NCI-H128 (cell line): ENCODE measurements at regions not wholly inside any gene's neighbourhood (a gene's known extent, or its start where the extent isn't known, plus 50 kb on each side); places are given as distances from the start of the nearest gene placed in this dataset.
"Not testable (repeated sequence)": the region's sequence is repeated elsewhere in the genome, so short reads cannot be mapped to it uniquely, and the experiment has no call there.

Source experiments
- DNase-seq: peaks from one replicate; lab custom pipeline; 2025; ENCODE audit not compliant: unreplicated experiment; lab: John Stamatoyannopoulos, UW

DNA sequence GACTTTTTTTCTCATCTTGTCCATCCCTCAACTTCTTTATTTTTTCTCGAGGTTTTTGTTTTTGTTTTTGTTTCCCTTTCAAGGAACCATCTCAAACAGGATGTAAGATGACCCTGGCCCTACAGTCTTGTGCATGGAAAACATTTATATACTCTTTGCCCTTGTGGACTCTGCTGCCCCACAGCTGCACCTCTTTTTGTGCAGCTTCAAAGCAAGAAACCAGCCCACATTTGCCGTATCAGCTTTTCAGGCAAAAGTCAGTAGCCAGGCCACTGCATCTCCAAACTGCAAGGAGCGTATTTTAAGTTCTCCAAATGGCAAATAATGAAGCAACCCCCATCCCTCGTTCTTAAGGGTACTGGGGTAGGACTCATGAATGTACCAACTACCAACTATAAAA, 756.5 kb downstream of the C4orf33 start:
- DNase-seq, result no peak

GRCh38 chr4:129853685-129854467, 757.9 kb downstream of the C4orf33 start:
- DNase-seq, result not testable (repeated sequence)

- DNase-seq, result no peak
Observed at GRCh38 chr4:129862461-129862860, 766.5 kb downstream of the C4orf33 start.

GRCh38 chr4:129863206-129863605, 767.3 kb downstream of the C4orf33 start:
- no peak for DNase-seq

DNA sequence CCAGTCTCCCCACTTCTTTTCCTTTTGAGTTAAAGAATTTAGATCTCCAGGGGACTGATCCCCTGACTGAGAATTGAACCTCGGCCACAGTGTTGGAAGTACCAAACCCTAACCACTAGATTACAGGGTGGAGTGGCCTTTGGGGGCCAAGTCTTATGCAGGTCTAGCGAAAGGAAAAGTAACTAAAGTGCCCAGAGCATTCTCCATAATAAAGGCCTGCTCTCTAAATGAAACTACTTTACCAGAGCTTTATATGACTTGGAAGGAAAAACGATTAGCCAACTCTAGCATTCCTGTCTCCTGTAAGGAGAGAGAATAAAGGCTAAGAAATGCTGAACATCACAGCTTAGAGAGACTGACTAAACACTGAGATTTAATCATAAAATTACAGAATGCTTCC, 788.0 kb downstream of the C4orf33 start:
- no peak for DNase-seq

DNA sequence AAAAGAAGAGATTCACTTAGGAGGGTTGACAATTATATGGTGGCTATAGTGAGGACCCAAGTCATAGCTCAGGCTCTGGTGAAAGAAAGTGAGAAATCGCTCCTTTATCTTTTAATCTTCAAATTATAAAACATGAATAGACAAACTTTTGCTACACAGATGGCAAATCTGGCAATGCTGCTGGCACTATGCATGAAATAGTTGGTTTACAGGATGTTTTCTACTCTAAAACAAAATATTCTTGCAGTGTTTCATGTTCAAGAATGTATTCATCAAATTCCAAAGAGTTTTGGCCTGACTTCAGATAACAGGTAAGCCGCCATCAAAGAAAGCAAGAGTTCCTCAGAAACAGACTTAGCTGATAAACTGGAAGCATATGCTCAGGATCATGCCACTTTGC, 801.2 kb downstream of the C4orf33 start:
- DNase-seq, result no peak

DNA sequence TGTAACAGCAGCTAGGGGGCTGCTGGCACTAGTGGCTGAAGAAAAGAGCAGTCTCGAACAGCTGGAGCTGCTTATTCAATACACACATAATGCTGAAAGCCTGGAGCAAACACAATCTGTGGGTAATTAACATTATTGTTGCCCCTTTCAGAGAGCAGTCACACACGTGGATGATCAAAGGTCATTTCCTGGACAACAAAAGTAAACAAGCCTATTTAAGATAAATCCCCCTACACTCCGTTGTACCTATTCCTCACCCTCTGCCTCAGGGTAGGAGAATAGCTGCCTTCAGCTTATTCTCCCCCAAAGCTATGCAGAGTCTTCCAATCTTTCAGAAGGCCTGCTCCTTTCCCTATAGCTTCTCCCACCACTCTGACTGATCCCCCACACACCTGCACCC, 803.9 kb downstream of the C4orf33 start:
- no peak for DNase-seq

DNA sequence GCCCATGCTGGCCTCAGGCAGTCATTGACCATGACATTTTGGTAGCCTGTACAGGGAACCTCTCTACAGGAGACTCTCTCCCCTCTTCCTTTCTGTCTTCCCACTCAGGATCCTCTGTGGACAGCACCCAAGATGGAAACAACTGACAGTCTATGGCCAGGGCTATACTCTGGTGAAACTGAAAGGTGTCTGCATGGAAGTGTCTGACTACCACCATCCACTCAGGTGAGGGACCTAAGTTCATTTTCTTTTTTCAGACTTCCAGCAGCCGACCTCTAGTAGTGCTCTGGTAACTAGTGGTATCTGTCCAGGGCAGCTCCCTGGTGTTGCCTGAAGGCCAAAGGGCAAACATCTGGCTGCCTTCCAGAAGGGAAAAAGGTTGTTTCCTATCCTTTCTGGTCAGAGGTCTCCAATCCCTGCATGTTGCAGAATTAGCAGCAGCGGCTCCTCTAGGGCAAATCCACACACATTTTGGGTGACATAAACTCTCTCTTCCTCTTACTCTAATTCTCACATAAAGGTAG, 804.5 kb downstream of the C4orf33 start:
- DNase-seq, result no peak

- DNase-seq, result no peak
Observed at GRCh38 chr4:129901205-129901604, 805.3 kb downstream of the C4orf33 start.

DNA sequence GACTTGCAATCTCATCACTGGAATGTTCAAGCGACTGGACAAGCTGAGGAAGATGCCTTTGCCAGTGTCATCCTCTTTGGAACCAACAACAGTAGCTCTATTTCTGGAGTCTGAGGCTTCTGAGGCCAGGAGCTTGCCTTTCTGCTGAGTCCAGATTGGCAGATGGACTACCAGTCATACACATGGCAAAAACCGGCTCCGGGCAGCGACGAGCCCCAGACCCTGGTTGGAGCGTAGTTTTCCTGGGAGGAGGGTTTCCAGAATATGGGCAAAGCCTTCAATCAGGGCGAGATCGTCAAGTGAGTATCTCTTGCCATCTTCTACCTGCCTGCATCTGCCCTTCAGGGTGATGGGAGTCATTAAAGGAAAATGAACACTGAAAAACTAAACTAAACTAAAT, 807.9 kb downstream of the C4orf33 start:
- DNase-seq, result no peak

- no peak for DNase-seq
Observed at GRCh38 chr4:129905256-129905655, 809.3 kb downstream of the C4orf33 start.

DNA sequence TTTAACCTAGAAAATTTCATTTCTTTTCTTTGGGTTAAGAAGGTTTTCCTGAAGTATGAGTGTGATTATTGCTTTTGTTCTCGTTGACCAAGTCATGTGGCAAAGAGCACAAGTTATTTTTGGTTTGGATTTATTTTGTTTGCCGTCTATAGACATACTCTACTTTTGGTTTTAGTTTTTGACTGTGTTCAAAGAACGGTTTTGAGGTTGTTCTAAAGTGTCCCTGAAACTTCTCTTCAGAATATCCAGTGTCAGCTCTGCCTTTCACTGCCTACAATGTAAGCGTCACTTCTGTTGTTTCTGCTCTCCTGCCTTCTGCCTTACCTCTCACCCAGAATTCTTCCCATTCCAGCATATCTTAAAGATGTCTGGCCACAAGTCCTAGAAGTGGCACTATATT, 812.2 kb downstream of the C4orf33 start:
- no peak for DNase-seq

DNA sequence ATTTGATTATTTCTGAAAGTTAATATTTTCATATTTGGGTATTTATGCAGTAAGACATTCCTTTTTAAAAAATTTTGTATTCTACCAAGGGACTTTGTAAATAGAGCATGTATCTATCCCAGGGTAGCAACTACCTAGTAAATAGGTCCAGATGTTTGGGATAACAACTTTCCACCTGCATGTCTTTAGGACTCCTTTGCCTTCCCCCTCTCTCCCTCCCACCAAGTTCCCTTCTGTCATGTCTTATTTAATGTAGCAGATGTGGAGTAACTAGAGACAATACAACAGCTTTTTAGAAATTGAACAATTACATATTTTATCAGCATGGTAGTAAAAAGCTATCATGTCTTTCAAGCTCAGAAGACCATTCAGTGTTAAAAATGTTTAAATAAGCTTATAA, 821.0 kb downstream of the C4orf33 start:
- DNase-seq, result no peak

DNA sequence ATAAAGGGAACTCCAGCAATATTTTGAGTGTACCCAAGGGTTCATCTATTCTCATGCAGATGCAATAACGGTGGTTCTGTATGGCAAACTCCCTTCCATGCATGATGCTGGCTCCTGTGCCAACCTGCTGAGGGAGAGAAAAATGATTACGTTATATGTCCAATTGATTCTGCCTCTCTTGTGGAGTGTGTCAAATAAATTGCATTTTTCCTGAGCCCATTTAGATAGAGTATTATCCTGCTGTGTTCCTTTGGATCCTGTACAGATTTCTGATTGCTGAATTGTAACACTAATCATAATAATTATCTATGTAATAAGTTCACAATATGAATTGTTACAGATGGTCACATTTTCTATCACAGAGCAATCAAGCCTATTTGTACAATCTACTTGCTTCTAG, 821.7 kb downstream of the C4orf33 start:
- DNase-seq, result no peak

GRCh38 chr4:129926936-129927335, 831.0 kb downstream of the C4orf33 start:
- no peak for DNase-seq

GRCh38 chr4:129929052-129929451, 833.1 kb downstream of the C4orf33 start:
- no peak for DNase-seq

DNA sequence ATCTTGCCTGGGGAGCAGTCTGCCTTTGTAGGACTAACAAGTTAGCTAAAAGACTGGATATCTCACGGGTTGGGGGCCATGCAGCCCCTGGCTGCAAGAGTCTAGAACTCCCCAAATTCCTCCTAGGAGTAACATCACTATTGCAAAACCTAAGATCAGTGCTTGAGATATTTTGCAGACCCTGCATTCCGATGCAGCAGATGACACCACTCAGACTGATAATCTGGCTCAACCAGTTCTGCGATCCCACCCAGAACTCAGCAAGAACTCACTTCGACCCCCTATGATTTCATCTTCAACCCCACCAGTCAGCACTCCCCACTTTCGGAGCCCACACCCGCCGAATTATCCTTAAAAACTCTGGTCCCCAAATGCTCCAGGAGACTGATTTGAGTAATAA, 834.0 kb downstream of the C4orf33 start:
- no peak for DNase-seq

DNA sequence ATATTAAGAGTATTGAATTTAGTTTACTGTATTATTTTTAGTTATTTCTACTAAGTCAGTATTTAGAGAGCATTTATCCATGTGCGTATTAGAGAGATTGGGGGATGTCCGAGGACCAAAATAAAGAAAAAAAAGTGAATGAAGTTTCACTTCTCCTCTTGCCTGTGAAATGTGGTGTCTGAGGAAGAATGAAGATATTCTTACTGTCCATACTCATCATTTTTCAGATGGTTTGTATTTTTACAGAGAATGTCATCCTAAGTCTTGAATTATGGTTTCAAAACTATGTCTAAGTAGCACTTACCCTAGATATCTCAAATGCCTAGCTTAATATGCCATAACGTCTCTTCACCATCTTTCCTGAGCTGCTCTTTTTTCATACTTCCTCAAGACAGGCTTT, 854.3 kb downstream of the C4orf33 start:
- DNase-seq, result no peak

GRCh38 chr4:129966175-129966574, 870.2 kb downstream of the C4orf33 start:
- no peak for DNase-seq

GRCh38 chr4:129968366-129968765, 872.4 kb downstream of the C4orf33 start:
- no peak for DNase-seq

GRCh38 chr4:129968778-129969177, 872.8 kb downstream of the C4orf33 start:
- no peak for DNase-seq

GRCh38 chr4:129970801-129971200, 874.8 kb downstream of the C4orf33 start:
- no peak for DNase-seq

- no peak for DNase-seq
Observed at GRCh38 chr4:129971419-129971818, 875.5 kb downstream of the C4orf33 start.
